ENCODE measurements at regions not wholly inside any gene's neighbourhood (a gene's known extent, or its start where the extent isn't known, plus 50 kb on each side); places are given as distances from the start of the nearest gene placed in this dataset.

GRCh38 chr5:26205121-26205520 lies 833.3 kb downstream of the CDH9 start:
- Mint-ChIP-seq H3K4me1 (no peaks in the 10 kb centered on the region), H3K27me3 (no peaks in the 10 kb centered on the region), H3K4me3 (no peak overlapping the region), H3K9me3 (peaks cover 3% of the 10 kb centered on the region), H3K36me3 (no peaks in the 10 kb centered on the region), H3K27ac (no peak overlapping the region)
- no peak for DNase-seq

- DNase-seq, result no peak
- H3K27ac Mint-ChIP-seq, result no peak overlapping the region
- no peak overlapping the region for H3K4me3 Mint-ChIP-seq
- H3K4me1 Mint-ChIP-seq, result no peaks in the 10 kb centered on the region
- no peaks in the 10 kb centered on the region for H3K27me3 Mint-ChIP-seq
- H3K9me3 Mint-ChIP-seq, result peaks cover 2% of the 10 kb centered on the region
- no peaks in the 10 kb centered on the region for H3K36me3 Mint-ChIP-seq
These were observed 844.8 kb downstream of the CDH9 start for GRCh38 chr5:26193626-26194025.

GRCh38 chr5:26192486-26192885 lies 845.9 kb downstream of the CDH9 start:
- no peaks in the 10 kb centered on the region for H3K27me3 Mint-ChIP-seq
- no peak for DNase-seq
- no peaks in the 10 kb centered on the region for H3K9me3 Mint-ChIP-seq
- no peaks in the 10 kb centered on the region for H3K4me1 Mint-ChIP-seq
- H3K4me3 Mint-ChIP-seq, result no peak overlapping the region
- no peak overlapping the region for H3K27ac Mint-ChIP-seq
- no peaks in the 10 kb centered on the region for H3K36me3 Mint-ChIP-seq

GRCh38 chr5:26181582-26181981 lies 856.8 kb downstream of the CDH9 start:
- H3K9me3 Mint-ChIP-seq, result no peaks in the 10 kb centered on the region
- no peak for DNase-seq

DNA sequence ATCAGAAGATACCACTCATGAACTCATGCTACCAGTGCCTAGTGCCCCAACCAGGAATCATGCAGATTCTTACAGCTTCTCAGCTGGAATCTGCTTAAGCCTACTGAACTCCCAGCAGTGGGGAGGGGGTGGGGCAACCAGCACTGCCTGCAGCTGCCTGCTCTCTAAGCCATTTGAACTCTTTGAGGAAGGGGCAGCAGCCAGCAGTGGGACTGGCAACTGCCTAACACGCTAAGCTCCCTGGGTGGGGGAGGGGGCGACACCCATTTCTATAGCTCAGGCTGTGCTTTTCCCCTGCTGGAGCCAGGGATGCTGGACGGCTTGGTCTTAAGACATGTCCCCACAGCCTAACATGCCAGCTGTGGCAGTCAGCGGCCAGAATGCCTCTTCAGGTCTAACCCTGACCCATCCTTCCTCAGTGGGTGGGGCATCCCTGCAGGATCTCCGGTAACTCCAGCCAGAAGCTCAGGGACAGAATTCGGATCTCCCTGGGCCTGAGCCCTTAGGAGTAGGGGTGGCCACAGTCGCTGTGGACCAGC lies 889.7 kb downstream of the CDH9 start:
- no peaks in the 10 kb centered on the region for H3K4me1 Mint-ChIP-seq
- peaks cover 11% of the 10 kb centered on the region for H3K9me3 Mint-ChIP-seq
- H3K27me3 Mint-ChIP-seq, result no peaks in the 10 kb centered on the region
- no peak overlapping the region for H3K27ac Mint-ChIP-seq
- no peaks in the 10 kb centered on the region for H3K36me3 Mint-ChIP-seq
- no peak overlapping the region for H3K4me3 Mint-ChIP-seq
- DNase-seq, result no peak

More at GRCh38 chr5:26181582-26181981, 856.8 kb downstream of the CDH9 start:
- no peaks in the 10 kb centered on the region for H3K4me1 Mint-ChIP-seq
- no peak overlapping the region for H3K27ac Mint-ChIP-seq
- no peaks in the 10 kb centered on the region for H3K27me3 Mint-ChIP-seq
- H3K36me3 Mint-ChIP-seq, result no peaks in the 10 kb centered on the region
- H3K4me3 Mint-ChIP-seq, result no peak overlapping the region

- Mint-ChIP-seq H3K36me3 (no peaks in the 10 kb centered on the region), H3K27ac (no peak overlapping the region), H3K27me3 (no peaks in the 10 kb centered on the region), H3K4me1 (no peaks in the 10 kb centered on the region), H3K9me3 (peaks cover 1% of the 10 kb centered on the region), H3K4me3 (no peak overlapping the region)
- no peak for DNase-seq
These were observed 895.1 kb downstream of the CDH9 start for GRCh38 chr5:26143259-26143658.

DNA sequence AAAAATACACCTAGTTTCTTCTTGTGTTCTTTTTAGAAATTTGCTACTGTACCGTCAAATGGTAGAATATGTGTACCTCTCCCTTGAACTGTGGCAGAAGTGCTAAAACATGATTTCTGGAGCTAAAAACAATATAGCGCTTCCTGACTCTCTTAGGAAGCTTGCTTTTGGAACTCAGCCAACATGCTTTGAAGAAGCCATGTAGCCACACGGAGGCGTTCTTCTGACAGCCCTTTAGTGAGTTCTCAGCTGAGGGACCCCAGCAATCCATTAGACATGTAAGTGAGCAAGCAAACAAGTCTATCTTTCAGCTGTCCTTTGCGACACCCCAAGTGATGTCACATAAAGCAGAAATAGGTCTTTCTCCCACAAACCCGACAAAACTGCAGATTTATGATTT lies 917.0 kb downstream of the CDH9 start:
- Mint-ChIP-seq H3K27ac (no peak overlapping the region), H3K36me3 (no peaks in the 10 kb centered on the region), H3K27me3 (no peaks in the 10 kb centered on the region), H3K4me1 (no peaks in the 10 kb centered on the region), H3K9me3 (peaks cover 4% of the 10 kb centered on the region), H3K4me3 (no peak overlapping the region)
- no peak for DNase-seq

DNA sequence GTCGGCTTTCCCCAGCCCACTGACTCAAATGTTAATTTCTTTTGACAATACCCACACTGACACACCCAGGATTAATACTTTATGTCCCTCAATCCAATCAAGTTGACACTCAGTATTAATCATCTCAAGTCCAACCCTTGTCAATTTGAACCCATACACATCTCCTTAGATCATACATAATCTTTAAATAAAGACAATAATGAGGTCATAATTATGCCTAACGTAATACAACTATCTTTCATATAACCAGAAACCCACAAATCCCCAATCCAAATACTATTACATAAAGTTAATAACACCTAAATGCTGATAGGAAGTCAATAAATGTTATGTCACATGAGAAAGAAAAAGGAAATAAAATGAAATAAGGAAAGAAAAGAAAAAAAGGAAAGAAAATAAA lies 934.2 kb downstream of the CDH9 start:
- H3K9me3 Mint-ChIP-seq, result peaks cover 5% of the 10 kb centered on the region
- H3K36me3 Mint-ChIP-seq, result no peaks in the 10 kb centered on the region

GRCh38 chr5:26060212-26060611 lies 978.2 kb downstream of the CDH9 start:
- DNase-seq, result no peak
- H3K27ac Mint-ChIP-seq, result no peak overlapping the region
- H3K4me1 Mint-ChIP-seq, result no peaks in the 10 kb centered on the region
- peaks cover 5% of the 10 kb centered on the region for H3K9me3 Mint-ChIP-seq
- H3K36me3 Mint-ChIP-seq, result no peaks in the 10 kb centered on the region
- no peak overlapping the region for H3K4me3 Mint-ChIP-seq
- H3K27me3 Mint-ChIP-seq, result no peaks in the 10 kb centered on the region

More for the DNA sequence above, 934.2 kb downstream of the CDH9 start:
- DNase-seq, result no peak
- Mint-ChIP-seq H3K4me1 (no peaks in the 10 kb centered on the region), H3K4me3 (no peak overlapping the region), H3K27ac (no peak overlapping the region), H3K27me3 (no peaks in the 10 kb centered on the region)

DNA sequence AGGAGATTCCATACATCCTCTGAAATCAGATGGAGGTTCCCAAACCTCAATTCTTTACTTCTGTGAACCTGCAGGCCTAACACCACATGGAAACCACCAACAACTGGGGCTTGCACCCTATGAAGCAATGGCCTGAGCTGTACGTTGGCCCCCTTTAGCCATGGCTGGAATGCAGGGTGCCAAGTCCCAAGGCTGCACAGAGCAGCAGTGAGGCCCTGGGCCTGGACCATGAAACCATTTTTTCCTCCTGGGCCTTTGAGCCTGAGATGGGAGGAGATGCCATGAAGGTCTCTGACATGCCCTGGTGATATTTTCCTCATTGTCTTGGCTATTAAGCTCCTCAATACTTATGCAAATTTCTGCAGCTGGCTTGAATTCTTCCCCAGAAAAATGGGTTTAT lies 983.8 kb downstream of the CDH9 start:
- H3K36me3 Mint-ChIP-seq, result no peaks in the 10 kb centered on the region
- no peaks in the 10 kb centered on the region for H3K4me1 Mint-ChIP-seq
- no peak for DNase-seq
- H3K4me3 Mint-ChIP-seq, result no peak overlapping the region
- no peaks in the 10 kb centered on the region for H3K27me3 Mint-ChIP-seq
- peaks cover 11% of the 10 kb centered on the region for H3K9me3 Mint-ChIP-seq
- H3K27ac Mint-ChIP-seq, result no peak overlapping the region

- Mint-ChIP-seq H3K27ac (no peak overlapping the region), H3K4me1 (no peaks in the 10 kb centered on the region), H3K9me3 (peaks cover 9% of the 10 kb centered on the region), H3K36me3 (no peaks in the 10 kb centered on the region), H3K4me3 (no peak overlapping the region), H3K27me3 (no peaks in the 10 kb centered on the region)
- no peak for DNase-seq
These were observed 1003.6 kb downstream of the CDH9 start for GRCh38 chr5:26034813-26035212.

DNA sequence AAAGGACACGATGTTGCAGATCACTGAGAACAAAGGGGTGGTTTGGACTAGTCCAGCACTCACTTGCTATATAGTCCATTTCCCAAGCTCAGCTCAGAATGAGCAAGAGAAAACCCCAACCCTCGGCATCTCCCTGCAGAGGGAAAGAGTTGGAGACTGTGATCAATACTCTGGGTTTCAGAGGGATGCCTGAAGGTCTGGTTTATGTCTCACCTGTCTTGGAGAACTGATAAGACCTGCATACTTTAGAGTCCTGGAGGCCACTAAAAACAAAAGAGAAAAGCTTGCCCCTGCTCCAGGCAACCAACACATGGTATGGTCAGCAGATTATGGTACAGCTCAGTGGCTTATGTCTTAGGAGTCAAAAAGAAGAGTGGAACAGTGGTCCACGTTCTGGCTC lies 1006.9 kb downstream of the CDH9 start:
- no peak for DNase-seq
- H3K4me1 Mint-ChIP-seq, result no peaks in the 10 kb centered on the region
- no peaks in the 10 kb centered on the region for H3K36me3 Mint-ChIP-seq
- H3K27me3 Mint-ChIP-seq, result no peaks in the 10 kb centered on the region
- H3K4me3 Mint-ChIP-seq, result no peak overlapping the region
- H3K27ac Mint-ChIP-seq, result no peak overlapping the region
- H3K9me3 Mint-ChIP-seq, result peaks cover 4% of the 10 kb centered on the region

DNA sequence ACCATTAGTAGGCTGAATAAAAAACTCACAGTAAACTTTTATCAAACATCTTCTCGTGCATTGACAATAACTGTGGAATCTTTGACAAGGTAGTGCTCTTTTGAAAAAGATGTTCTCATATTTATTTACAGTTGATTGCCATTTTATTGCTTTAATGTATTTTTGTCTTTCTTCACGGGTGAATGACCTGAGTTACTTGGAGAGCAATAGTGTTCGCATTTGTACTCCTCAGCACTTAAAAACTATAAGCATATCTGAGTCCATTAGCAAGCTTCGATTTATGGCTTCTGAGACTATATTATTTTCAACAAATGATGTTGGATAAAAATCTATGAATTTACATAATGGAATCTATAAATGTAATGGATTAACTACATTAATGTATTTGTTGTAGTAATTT lies 1012.3 kb downstream of the CDH9 start:
- no peak overlapping the region for H3K27ac Mint-ChIP-seq
- H3K27me3 Mint-ChIP-seq, result no peaks in the 10 kb centered on the region
- no peak overlapping the region for H3K4me3 Mint-ChIP-seq
- no peaks in the 10 kb centered on the region for H3K36me3 Mint-ChIP-seq
- no peaks in the 10 kb centered on the region for H3K4me1 Mint-ChIP-seq
- no peak for DNase-seq
- peaks cover 2% of the 10 kb centered on the region for H3K9me3 Mint-ChIP-seq

- Mint-ChIP-seq H3K4me1 (no peaks in the 10 kb centered on the region), H3K36me3 (no peaks in the 10 kb centered on the region), H3K27ac (no peak overlapping the region)
These were observed 1013.6 kb downstream of the CDH9 start for GRCh38 chr5:26024774-26025173.

GRCh38 chr5:26023361-26023760 lies 1015.0 kb downstream of the CDH9 start:
- Mint-ChIP-seq H3K27me3 (no peaks in the 10 kb centered on the region), H3K27ac (no peak overlapping the region)

More at GRCh38 chr5:26024774-26025173, 1013.6 kb downstream of the CDH9 start:
- Mint-ChIP-seq H3K4me3 (no peak overlapping the region), H3K9me3 (peaks cover 3% of the 10 kb centered on the region), H3K27me3 (no peaks in the 10 kb centered on the region)
- no peak for DNase-seq

DNA sequence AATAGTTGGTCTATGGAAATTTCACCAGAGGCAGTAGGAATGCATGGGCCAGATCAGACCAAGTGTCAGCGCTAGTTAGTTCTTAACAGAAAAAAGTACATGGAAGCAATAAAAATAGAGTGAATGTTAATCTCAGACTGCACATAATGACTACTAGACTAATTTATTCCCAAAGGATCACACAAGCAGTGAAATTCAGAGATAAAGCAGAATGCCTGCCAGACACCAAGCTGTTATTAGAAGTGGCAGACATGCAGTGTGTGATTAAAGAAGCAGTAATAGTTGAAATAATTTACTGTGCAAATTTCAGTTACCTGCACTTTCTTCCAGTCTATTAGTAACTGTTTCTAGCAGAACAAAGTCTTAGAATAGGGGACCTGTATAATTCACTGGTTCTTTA lies 1024.2 kb downstream of the CDH9 start:
- Mint-ChIP-seq H3K4me3 (no peak overlapping the region), H3K36me3 (no peaks in the 10 kb centered on the region), H3K4me1 (no peaks in the 10 kb centered on the region), H3K27ac (no peak overlapping the region), H3K9me3 (peaks cover 1% of the 10 kb centered on the region), H3K27me3 (no peaks in the 10 kb centered on the region)
- no peak for DNase-seq

More at GRCh38 chr5:26023361-26023760, 1015.0 kb downstream of the CDH9 start:
- Mint-ChIP-seq H3K9me3 (peaks cover 3% of the 10 kb centered on the region), H3K4me1 (no peaks in the 10 kb centered on the region), H3K4me3 (no peak overlapping the region), H3K36me3 (no peaks in the 10 kb centered on the region)
- no peak for DNase-seq

- peaks cover 2% of the 10 kb centered on the region for H3K9me3 Mint-ChIP-seq
- H3K36me3 Mint-ChIP-seq, result no peaks in the 10 kb centered on the region
- no peaks in the 10 kb centered on the region for H3K4me1 Mint-ChIP-seq
- DNase-seq, result no peak
- H3K4me3 Mint-ChIP-seq, result no peak overlapping the region
- H3K27me3 Mint-ChIP-seq, result no peaks in the 10 kb centered on the region
- no peak overlapping the region for H3K27ac Mint-ChIP-seq
These were observed 1026.3 kb downstream of the CDH9 start for GRCh38 chr5:26012078-26012477.
